SH-SY5Y (cell line): ENCODE measurements at regions not wholly inside any gene's neighbourhood (a gene's known extent, or its start where the extent isn't known, plus 50 kb on each side); places are given as distances from the start of the nearest gene placed in this dataset.

ENCODE experiments used
- GATA2 ChIP-seq: IDR thresholded peaks from 2 replicates; pipeline ENCODE4 v1.6.1; 2011; ENCODE audit warnings: mild to moderate bottlenecking, low read depth, low read length
- GATA3 ChIP-seq: IDR thresholded peaks from 2 replicates; pipeline ENCODE4 v1.6.1; 2011; ENCODE audit warnings: low read depth, mild to moderate bottlenecking, low read length, moderate library complexity

- TF ChIP-seq GATA2: no peak
- TF ChIP-seq GATA3: no peak
Observed at GRCh38 chrX:38941675-38942074, 140.4 kb downstream of the MID1IP1 start.

GRCh38 chrX:38943120-38943519, 141.9 kb downstream of the MID1IP1 start:
- no peak for TF ChIP-seq GATA3
- TF ChIP-seq GATA2: no peak

- TF ChIP-seq GATA3: no peak
- no peak for TF ChIP-seq GATA2
Observed at GRCh38 chrX:38948046-38948445, 146.8 kb downstream of the MID1IP1 start.

GRCh38 chrX:38954520-38954919, 153.3 kb downstream of the MID1IP1 start:
- TF ChIP-seq GATA2 (no peak), GATA3 (no peak)

DNA sequence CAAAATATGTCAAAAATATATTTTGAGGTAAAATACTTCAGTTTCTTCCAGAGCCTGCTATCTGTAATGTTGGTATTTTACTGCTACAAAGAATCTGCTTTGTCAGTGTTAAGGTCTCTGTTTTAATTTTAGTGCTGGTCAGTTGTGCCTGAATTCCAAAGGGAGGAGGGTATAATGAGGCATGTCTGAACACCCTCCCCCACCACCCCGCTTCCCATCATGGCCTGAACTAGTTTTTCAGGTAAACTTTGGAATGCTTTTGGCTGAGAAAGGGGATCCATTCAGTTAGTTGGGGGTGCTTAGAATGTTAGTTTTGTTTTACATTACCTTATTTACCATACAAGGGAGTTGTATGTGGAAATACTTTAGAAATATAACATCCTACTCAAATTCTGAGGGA, 158.5 kb downstream of the MID1IP1 start:
- no peak for TF ChIP-seq GATA2
- TF ChIP-seq GATA3: no peak

DNA sequence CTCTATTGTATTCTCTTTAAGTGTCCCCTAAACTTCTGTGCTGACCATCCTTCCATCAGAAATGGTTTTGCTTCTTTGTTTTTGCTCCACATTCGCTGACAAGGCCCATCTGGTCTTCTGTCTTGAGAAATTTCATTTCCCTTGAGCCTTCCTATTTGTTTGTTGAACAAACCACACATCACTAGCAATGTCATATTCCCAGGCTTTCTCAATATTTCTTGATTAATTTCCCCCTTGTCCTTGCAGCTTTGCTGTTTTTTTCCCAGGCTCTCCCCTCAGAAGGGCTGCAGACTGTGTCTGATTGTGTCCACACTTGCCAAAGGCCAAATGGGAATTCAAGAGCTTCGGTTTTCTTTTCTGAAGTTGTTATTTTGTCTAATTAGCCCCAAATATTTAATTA, 158.9 kb downstream of the MID1IP1 start:
- no peak for TF ChIP-seq GATA3

GRCh38 chrX:38961936-38962335, 160.7 kb downstream of the MID1IP1 start:
- TF ChIP-seq GATA3 (no peak), GATA2 (no peak)

- TF ChIP-seq GATA3 (no peak), GATA2 (no peak)
Observed at GRCh38 chrX:38965888-38966287, 164.6 kb downstream of the MID1IP1 start.

- TF ChIP-seq GATA2: no peak
- TF ChIP-seq GATA3: 0 out of 2 replicates have a peak, but pooled peaks have one; percentile 16
Observed at GRCh38 chrX:38968344-38969216, 167.3 kb downstream of the MID1IP1 start.

GRCh38 chrX:38970074-38970473, 168.8 kb downstream of the MID1IP1 start:
- TF ChIP-seq GATA2 (no peak), GATA3 (no peak)

- TF ChIP-seq GATA2 (no peak), GATA3 (no peak)
Observed at GRCh38 chrX:38970845-38971244, 169.6 kb downstream of the MID1IP1 start.

DNA sequence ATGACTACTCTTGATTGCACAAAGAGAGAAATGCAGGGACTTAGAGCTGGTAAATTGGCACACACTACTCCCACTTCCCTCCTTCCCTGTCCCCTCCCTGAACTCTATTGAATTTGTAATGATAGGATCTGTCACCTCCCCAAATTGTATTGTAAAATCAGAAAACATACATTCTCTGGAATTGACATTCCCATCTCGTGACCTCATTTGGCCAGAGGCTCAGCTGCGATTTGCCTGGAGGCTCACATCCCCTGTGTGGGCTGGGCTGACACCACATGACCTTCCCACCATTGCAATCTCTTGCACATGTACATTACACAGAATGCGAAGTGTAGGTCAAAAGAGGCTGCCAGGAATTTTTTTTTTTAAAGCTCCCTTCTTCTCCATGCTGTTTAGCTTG, 172.1 kb downstream of the MID1IP1 start:
- TF ChIP-seq GATA2: no peak

- TF ChIP-seq GATA3 (no peak), GATA2 (no peak)
Observed at GRCh38 chrX:38974542-38974941, 173.3 kb downstream of the MID1IP1 start.

GRCh38 chrX:38975368-38975942, 174.2 kb downstream of the MID1IP1 start:
- TF ChIP-seq GATA3 (no peak), GATA2 (no peak)

DNA sequence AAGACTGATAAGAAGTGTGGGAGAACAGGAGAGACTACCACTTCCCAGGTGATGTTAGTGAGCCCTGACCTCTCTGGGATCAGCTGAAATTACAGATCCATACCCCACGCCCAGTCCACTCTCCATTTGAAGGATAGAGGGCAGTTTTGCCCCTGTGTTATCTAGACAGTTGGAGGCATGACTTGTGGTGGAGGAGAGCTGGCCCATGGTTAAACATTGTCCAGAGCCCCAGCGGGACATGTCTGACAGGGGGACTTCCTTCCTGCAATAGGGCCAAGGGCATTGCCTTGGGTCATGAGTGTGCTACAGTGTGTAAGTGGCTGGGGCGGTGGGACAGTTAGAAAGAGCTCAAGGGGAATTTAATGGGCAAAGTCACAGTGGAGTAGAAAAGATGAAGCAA, 181.1 kb downstream of the MID1IP1 start:
- TF ChIP-seq GATA2: no peak
- TF ChIP-seq GATA3: no peak

DNA sequence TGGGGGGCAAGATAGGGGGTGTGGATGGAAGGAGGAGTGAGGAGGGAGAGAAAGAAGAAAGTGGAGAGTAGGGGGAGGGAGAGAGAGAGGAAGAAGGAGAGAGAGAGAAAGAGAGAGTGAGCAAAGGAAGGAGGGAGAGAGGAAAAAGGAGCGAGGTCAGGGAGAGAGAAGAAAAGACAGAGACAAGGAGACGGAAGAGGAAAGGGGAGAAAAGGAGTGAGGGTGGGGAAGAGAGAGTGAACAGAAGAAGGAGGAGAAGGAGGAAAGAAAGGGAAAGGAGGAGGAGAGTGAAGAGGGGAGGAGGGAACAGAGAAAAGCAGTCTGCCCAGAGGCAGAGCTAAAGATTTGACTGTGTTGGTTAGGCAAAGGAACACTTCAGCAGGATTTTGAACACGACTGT, 181.6 kb downstream of the MID1IP1 start:
- TF ChIP-seq GATA3 (no peak), GATA2 (no peak)
